ENCODE measurements at regions not wholly inside any gene's neighbourhood (a gene's known extent, or its start where the extent isn't known, plus 50 kb on each side); places are given as distances from the start of the nearest gene placed in this dataset.
"Not testable (repeated sequence)": the region's sequence is repeated elsewhere in the genome, so short reads cannot be mapped to it uniquely, and the experiment has no call there.

DNA sequence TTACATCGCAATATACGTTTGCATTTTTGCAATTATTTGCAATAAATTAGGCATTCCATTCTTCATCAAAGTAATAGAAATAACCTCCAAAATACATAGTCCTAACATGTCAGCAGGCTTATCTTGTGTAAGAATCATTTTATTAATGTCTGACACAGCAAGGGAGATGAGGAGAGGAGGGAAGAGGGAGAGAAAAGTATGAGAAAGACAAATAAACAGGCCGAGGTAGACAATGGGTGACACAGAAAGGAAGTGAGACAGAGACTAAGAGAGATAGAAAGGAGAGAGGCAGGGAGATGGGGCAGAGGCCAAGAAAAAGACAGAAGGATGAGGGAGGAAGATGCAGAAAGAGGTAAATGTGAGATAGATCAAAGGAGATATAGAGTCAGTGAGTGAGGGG lies 50.3 kb upstream of the CYP2B6 start:
- H3K27ac Mint-ChIP-seq; H3K4me1 Mint-ChIP-seq; DNase-seq; H3K4me3 Mint-ChIP-seq; H3K9me3 ChIP-seq (ENCODE audit: control insufficient read depth, low read length, poor library complexity, severe bottlenecking); ATAC-seq: not testable (repeated sequence)
- Mint-ChIP-seq H3K27me3 (peaks cover 40% of the 10 kb centered on the region), H3K36me3 (ENCODE audit: low read depth) (peaks cover 16% of the 10 kb centered on the region)

DNA sequence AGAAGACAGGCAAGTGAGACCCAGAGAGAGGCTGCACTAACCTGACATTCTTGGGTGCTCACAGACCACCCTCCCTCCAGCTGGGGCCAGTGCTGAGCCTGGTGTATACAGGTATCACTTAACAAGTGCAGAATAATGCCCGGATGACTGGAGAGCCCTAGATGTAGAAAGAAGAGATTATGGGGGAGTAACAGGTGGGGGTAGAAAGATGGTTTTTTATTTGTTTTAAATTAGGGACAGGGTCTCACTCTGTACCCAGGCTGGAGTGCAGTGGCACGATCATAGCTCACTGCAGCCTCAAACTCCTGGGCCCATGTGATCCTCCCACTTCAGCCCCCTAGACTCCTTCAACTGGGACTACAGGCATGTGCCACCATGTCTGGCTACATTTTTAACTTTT lies 53.1 kb upstream of the CYP2B6 start:
- H3K27me3 Mint-ChIP-seq, result peaks cover 31% of the 10 kb centered on the region
- not testable (repeated sequence) for H3K27ac Mint-ChIP-seq; H3K4me3 Mint-ChIP-seq; H3K4me1 Mint-ChIP-seq; ATAC-seq; DNase-seq; H3K9me3 ChIP-seq (ENCODE audit: control insufficient read depth, low read length, poor library complexity, severe bottlenecking)
- H3K36me3 Mint-ChIP-seq (ENCODE audit: low read depth), result peaks cover 14% of the 10 kb centered on the region

DNA sequence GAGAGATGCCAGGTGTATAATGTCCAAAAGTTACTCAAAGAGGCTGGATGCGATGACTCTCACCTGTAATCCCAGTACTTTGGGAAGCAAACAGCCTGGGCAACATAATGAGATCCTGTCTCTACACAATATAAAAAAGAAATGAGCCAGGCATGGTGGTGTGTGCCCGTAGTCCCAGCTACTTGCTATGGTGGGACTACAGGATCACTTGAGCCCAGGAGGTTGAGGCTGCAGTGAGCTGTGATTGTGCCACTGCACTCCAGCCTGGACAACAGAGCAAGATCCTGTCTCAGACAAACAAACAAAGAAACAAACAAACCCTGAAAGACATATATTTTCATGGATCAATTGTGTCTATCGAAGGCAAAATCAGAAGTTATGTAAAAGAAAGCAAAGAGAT lies 54.3 kb upstream of the CYP2B6 start:
- no peaks in the 10 kb centered on the region for H3K9me3 ChIP-seq (ENCODE audit: control insufficient read depth, low read length, poor library complexity, severe bottlenecking)
- Mint-ChIP-seq H3K27me3 (peaks cover 41% of the 10 kb centered on the region), H3K4me1 (peaks cover 4% of the 10 kb centered on the region), H3K27ac (no peak overlapping the region), H3K36me3 (ENCODE audit: low read depth) (peaks cover 14% of the 10 kb centered on the region), H3K4me3 (no peak overlapping the region)
- ATAC-seq, result no peak
- DNase-seq, result no peak

DNA sequence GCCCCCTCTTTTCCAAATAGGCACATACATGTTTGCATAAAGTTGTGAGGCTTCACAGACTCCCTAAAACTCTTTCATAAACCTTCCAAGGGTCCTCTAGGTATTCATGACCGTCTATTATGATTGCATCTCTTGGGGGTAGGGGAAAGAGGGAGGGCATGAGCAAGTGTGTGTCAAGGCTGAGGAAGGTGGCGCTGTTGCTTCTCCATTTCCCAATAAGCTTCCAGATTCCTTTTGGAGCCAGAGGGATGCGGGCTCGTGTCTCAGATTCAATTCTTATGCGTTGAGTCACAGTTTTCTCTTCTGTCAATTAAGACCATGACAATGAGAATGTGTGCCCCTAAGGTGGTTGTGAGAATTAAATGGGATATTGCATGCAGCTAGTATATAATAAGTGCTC lies 51.0 kb upstream of the CYP2A7 start:
- no peak for ATAC-seq
- DNase-seq, result no peak
- no peaks in the 10 kb centered on the region for H3K9me3 ChIP-seq (ENCODE audit: control insufficient read depth, low read length, poor library complexity, severe bottlenecking)
- peaks cover 2% of the 10 kb centered on the region for H3K4me1 Mint-ChIP-seq
- H3K27me3 Mint-ChIP-seq, result peaks cover 65% of the 10 kb centered on the region
- no peak overlapping the region for H3K27ac Mint-ChIP-seq
- H3K4me3 Mint-ChIP-seq, result no peak overlapping the region
- peaks cover 10% of the 10 kb centered on the region for H3K36me3 Mint-ChIP-seq (ENCODE audit: low read depth)

DNA sequence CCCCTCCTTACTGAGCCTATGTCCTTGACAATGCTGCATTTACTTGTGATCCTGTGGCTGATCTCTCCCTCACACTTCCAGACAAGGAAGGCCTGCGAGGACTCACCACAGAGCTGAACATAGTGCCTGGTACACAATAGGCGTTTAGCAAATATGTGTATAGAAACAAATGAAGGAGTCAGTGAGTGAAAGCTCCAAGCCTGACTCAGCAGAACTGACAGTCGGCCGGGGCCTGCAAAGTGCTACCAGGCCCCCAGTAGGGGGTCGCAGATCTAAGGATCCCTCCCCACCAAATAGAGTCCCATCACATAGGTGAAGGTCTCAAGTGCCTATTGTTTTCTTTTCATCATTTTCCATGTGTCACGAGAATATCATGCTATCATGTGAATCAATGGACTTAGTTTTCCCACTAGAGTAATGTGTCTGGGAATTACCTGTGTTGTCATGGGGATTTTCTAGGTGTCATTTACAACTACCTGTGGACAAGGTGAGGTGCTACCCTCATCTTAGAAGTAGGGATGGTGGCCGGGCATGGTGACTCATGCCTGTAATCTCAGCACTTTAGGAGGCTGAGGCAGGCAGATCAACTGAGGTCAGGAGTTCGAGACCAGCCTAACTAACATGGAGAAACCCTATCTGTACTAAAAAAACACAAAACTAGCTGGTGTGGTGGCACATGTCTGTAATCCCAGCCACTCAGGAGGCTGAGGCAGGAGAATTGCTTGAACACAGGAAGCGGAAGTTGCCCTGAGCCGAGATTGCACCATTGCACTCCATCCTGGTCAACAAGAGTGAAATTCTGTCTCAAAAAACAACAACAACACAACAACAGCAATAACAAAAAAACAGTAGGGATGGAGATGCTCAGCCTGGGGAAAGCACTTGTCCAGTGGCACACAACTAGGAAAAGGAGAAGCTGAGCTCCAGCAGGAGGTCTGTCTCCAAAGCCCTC lies 50.3 kb upstream of the CYP2A7 start:
- DNase-seq (no peak), ATAC-seq (no peak)
- Mint-ChIP-seq H3K27me3 (peaks cover 59% of the 10 kb centered on the region), H3K4me1 (peaks cover 2% of the 10 kb centered on the region), H3K4me3 (no peak overlapping the region), H3K36me3 (ENCODE audit: low read depth) (peaks cover 9% of the 10 kb centered on the region), H3K27ac (no peak overlapping the region)
- no peaks in the 10 kb centered on the region for H3K9me3 ChIP-seq (ENCODE audit: control insufficient read depth, low read length, poor library complexity, severe bottlenecking)

All from T-helper 17 cell (primary cell).